ENCODE measurements at regions not wholly inside any gene's neighbourhood (a gene's known extent, or its start where the extent isn't known, plus 50 kb on each side); places are given as distances from the start of the nearest gene placed in this dataset.

GRCh38 chr9:86407022-86407421 lies 52.8 kb upstream of the TUT7 start:
- TF ChIP-seq, protein P1, sequence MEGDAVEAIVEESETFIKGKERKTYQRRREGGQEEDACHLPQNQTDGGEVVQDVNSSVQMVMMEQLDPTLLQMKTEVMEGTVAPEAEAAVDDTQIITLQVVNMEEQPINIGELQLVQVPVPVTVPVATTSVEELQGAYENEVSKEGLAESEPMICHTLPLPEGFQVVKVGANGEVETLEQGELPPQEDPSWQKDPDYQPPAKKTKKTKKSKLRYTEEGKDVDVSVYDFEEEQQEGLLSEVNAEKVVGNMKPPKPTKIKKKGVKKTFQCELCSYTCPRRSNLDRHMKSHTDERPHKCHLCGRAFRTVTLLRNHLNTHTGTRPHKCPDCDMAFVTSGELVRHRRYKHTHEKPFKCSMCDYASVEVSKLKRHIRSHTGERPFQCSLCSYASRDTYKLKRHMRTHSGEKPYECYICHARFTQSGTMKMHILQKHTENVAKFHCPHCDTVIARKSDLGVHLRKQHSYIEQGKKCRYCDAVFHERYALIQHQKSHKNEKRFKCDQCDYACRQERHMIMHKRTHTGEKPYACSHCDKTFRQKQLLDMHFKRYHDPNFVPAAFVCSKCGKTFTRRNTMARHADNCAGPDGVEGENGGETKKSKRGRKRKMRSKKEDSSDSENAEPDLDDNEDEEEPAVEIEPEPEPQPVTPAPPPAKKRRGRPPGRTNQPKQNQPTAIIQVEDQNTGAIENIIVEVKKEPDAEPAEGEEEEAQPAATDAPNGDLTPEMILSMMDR (conservative IDR thresholded peaks at IDR 0.05) = no peak
- no peak for TF ChIP-seq EZH2 (IDR thresholded peaks at IDR 0.05; ENCODE audit: low read depth)

Data from PC-9 (cell line).